GM12878 (cell line): ENCODE measurements at regions not wholly inside any gene's neighbourhood (a gene's known extent, or its start where the extent isn't known, plus 50 kb on each side); places are given as distances from the start of the nearest gene placed in this dataset.

Source experiments
- DPF2 ChIP-seq: fragments of 450-650 bp; IDR thresholded peaks from 2 replicates; pipeline ENCODE4 v1.6.1; 2017; ENCODE audit warnings: mild to moderate bottlenecking
- HCFC1 ChIP-seq: fragments of 150-350 bp; IDR thresholded peaks from 2 replicates; pipeline ENCODE4 v1.6.1; 2014; ENCODE audit warnings: low read length

DNA sequence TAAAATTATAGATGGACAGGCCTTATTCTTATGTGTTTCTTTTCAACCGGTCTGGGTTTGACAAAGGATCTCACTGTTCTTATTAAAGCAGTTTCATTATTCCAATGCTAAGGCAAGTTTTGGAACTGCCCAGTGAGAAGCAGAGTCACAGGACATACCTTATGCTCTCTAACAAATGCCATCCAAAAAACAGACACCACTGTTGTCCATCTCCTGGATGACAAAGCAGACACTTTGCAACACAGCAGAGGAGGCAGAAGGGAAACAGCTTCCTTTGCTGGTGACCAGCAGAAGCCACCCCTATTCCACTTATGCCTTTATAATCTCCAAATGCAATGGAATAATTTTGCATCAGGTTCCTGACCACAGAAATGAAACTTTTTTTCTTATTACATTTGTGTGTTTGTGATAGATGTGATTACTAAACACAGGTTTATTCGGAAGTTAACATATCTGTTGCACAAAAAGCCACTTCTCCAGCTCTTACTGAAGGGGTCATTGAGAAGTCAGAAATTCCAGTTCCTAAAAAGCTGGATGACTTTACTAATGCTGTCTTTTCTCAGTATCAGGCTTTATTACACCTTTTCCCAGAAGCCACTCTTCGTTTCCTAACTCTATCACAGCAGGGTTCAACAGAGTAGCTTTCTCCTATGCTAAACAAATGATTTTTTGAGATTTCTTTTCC is 115.6 kb downstream of the BTG1 start:
- no peak for TF ChIP-seq DPF2
- no peak for TF ChIP-seq HCFC1
